MM.1S (cell line): ENCODE measurements at regions not wholly inside any gene's neighbourhood (a gene's known extent, or its start where the extent isn't known, plus 50 kb on each side); places are given as distances from the start of the nearest gene placed in this dataset.
"Not testable (repeated sequence)": the region's sequence is repeated elsewhere in the genome, so short reads cannot be mapped to it uniquely, and the experiment has no call there.

ENCODE experiments used
- CTCF ChIP-seq: fragments of 300-600 bp; sonication (generic); IDR thresholded peaks from 2 replicates; pipeline ENCODE4 v1.5.1; 2016; ENCODE audit warnings: antibody characterized with exemption, low read length, mixed read lengths
- EZH2phosphoT487 ChIP-seq: fragments of 300-600 bp; sonication (generic); IDR thresholded peaks from 2 replicates; pipeline ENCODE4 v1.6.1; 2018; ENCODE audit warnings: antibody characterized with exemption, low read length

GRCh38 chrX:887724-888123 is 257.1 kb downstream of the SHOX start:
- TF ChIP-seq EZH2phosphoT487, CTCF: not testable (repeated sequence)
